Hepatocyte (in vitro differentiated cells): ENCODE measurements at regions not wholly inside any gene's neighbourhood (a gene's known extent, or its start where the extent isn't known, plus 50 kb on each side); places are given as distances from the start of the nearest gene placed in this dataset.
"Not testable (repeated sequence)": the region's sequence is repeated elsewhere in the genome, so short reads cannot be mapped to it uniquely, and the experiment has no call there.

Experiments
- CTCF ChIP-seq: fragments of 200-600 bp; sonication (generic); IDR thresholded peaks from 2 replicates; pipeline ENCODE4 v1.5.1; 2016; ENCODE audit warnings: antibody characterized with exemption, mild to moderate bottlenecking; ENCODE audit not compliant: poor library complexity
- EZH2 ChIP-seq: fragments of 200-600 bp; sonication (generic); IDR thresholded peaks from 2 replicates; pipeline ENCODE4 v1.6.1; 2016; ENCODE audit warnings: antibody characterized with exemption, mild to moderate bottlenecking, borderline replicate concordance
- EZH2phosphoT487 ChIP-seq: fragments of 200-600 bp; sonication (generic); IDR thresholded peaks from one replicate; pipeline ENCODE4 v1.6.1; 2018; ENCODE audit warnings: antibody characterized with exemption, mild to moderate bottlenecking, low read depth, moderate library complexity; ENCODE audit not compliant: unreplicated experiment, severe bottlenecking

DNA sequence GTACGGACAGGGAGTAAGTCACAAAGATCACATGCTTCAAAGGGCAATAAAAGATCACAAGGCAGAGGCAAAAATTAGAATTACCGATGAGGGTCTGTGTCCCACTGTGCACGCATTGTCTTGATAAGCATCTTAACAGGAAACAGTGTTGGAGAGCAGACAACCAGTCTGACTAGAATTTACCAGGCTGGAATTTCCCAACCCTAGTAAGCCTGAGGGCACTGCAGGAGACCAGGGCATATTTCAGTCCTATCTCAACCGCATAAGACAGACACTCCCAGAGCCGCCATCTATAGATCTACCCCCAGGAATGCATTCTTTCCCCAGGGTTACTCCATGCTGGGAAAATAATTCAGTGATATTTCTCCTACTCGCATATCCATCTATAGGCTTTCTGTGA lies 66.2 kb upstream of the MAGEB2 start:
- TF ChIP-seq EZH2, CTCF, EZH2phosphoT487: not testable (repeated sequence)
